ENCODE measurements at regions not wholly inside any gene's neighbourhood (a gene's known extent, or its start where the extent isn't known, plus 50 kb on each side); places are given as distances from the start of the nearest gene placed in this dataset.

DNA sequence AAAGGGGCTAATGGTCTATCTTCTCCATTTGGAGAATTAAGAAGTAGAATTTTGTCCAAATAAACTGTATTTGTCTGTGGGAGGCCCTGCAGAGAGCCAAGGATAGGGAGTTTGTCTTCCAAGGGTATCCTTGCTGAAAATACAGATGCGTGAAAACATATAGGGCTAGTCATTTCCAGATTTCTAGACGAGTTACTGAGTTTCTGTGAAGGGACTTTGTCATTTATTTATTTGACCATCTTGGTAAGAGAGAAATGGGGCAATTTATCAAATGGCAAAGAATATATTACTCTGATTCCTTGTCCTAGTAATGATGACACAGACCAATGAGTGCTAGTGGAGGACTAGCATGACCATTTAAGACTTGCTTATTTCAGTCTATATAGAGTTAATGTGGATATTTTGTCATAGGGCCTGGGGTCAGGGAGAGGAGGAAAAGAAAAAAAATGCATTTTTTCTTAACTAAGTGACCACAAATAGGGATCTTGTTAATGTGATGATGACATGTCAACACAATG, 376.6 kb upstream of the ONECUT1 start:
- TF ChIP-seq POLR2A (IDR thresholded peaks at IDR 0.05) = no peak
- TF ChIP-seq CTCF (IDR thresholded peaks at IDR 0.05) = no peak
